Brain microvascular endothelial cell (primary cell): ENCODE measurements at regions not wholly inside any gene's neighbourhood (a gene's known extent, or its start where the extent isn't known, plus 50 kb on each side); places are given as distances from the start of the nearest gene placed in this dataset.

Experiments used
- DNase-seq: peaks from one replicate; pipeline ENCODE4 v3.0.0-alpha.2; 2020
- H3K27ac ChIP-seq: fragments of 250-450 bp; sonication (Bioruptor Pico); 2 replicates; pipeline ENCODE4 v1.5.1; 2020; ENCODE audit warnings: mild to moderate bottlenecking, moderate library complexity
- H3K27me3 ChIP-seq: fragments of 250-450 bp; sonication (Bioruptor Pico); replicated peaks from 2 replicates; pipeline ENCODE4 v1.5.1; 2020; ENCODE audit warnings: mild to moderate bottlenecking
- H3K36me3 ChIP-seq: fragments of 250-450 bp; sonication (Bioruptor Pico); replicated peaks from 2 replicates; pipeline ENCODE4 v1.5.1; 2020; ENCODE audit warnings: mild to moderate bottlenecking
- H3K4me3 ChIP-seq: 2 replicates; pipeline ENCODE4 v1.5.1; 2011; ENCODE audit warnings: low read depth, mild to moderate bottlenecking, control low read depth, low read length, moderate library complexity
- in situ Hi-C: cut with HindIII; loops from 2 replicates; pipeline ENCODE4 v1.10.0; 2017; ENCODE audit warnings: low sequenced_read_pairs, low pct_ligation_motif_present
- TF ChIP-seq, protein P1 (sequence below): IDR thresholded peaks from 2 replicates; pipeline ENCODE4 v1.5.1; 2011; ENCODE audit warnings: low read depth, mild to moderate bottlenecking, moderate library complexity, low read length, control low read depth, inconsistent platforms; ENCODE audit errors: missing control alignments

DNA sequence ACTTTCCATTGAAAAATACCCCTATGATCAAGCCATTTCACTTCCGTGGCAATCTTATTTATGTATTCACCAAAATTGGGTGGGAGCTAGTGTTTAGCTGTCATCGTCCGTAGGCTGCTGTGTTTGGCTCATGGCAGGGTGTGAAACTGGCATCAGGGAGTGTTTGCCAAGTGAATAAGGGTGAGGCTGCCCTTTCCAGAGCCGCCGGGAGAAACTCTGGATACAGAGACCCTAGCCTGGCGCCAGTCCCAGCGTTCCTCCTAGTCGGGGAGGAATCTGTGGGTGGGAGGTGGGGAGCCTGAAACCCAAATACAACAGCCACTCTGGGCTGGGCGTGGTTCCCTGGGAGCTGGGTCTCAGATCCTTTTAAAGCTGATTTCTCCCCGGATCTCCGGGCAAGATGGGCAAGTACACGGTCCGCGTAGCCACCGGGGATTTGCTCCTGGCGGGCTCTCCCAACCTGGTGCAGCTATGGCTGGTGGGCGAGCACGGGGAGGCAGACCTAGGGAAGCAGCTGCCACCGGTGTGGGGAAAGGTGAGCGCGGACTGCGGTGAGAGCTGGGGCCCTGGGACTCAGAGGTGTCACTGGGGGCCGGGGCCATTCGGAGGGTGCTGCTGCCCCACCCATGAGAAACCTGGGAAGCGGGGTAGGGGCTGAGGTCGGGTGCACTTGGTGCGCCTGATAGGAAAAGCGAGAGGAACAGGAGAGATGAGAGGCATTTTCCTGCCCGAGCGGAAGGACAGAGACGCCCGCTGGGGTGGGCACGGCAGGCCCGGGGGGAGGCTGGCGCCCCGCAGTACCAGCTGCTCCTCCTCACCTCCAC, 62.1 kb upstream of the TEKT1 start:
- TF ChIP-seq, protein P1, sequence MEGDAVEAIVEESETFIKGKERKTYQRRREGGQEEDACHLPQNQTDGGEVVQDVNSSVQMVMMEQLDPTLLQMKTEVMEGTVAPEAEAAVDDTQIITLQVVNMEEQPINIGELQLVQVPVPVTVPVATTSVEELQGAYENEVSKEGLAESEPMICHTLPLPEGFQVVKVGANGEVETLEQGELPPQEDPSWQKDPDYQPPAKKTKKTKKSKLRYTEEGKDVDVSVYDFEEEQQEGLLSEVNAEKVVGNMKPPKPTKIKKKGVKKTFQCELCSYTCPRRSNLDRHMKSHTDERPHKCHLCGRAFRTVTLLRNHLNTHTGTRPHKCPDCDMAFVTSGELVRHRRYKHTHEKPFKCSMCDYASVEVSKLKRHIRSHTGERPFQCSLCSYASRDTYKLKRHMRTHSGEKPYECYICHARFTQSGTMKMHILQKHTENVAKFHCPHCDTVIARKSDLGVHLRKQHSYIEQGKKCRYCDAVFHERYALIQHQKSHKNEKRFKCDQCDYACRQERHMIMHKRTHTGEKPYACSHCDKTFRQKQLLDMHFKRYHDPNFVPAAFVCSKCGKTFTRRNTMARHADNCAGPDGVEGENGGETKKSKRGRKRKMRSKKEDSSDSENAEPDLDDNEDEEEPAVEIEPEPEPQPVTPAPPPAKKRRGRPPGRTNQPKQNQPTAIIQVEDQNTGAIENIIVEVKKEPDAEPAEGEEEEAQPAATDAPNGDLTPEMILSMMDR = no peak
- in situ Hi-C loops = no loop called here
- H3K36me3 ChIP-seq = no peaks in the 10 kb centered on the region
- no peak overlapping the region for H3K27ac ChIP-seq
- no peak for DNase-seq
- no peak overlapping the region for H3K4me3 ChIP-seq
- peaks cover 26% of the 10 kb centered on the region for H3K27me3 ChIP-seq

DNA sequence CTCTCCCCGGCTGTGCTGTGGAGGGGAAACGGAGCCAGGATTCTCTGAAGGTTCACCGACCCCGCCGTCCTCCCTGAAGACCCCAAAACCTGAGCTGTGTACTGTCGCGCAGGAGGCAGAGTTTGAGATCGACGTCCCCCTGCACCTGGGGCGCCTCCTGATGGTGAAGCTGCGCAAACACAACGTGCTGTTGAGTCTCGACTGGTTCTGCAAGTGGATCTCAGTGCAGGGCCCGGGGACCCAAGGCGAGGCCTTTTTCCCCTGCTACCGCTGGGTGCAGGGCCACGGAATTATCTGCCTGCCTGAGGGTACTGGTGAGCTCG, 62.6 kb upstream of the TEKT1 start:
- Histone ChIP-seq H3K36me3 (no peaks in the 10 kb centered on the region), H3K27me3 (peaks cover 26% of the 10 kb centered on the region), H3K27ac (no peak overlapping the region), H3K4me3 (no peak overlapping the region)
- in situ Hi-C loops = no loop called here
- TF ChIP-seq, protein P1 = peak; percentile 62
- no peak for DNase-seq

GRCh38 chr17:6901086-6901485, 69.6 kb upstream of the TEKT1 start:
- Histone ChIP-seq H3K4me3 (no peak overlapping the region), H3K36me3 (no peaks in the 10 kb centered on the region), H3K27ac (no peak overlapping the region), H3K27me3 (no peaks in the 10 kb centered on the region)
- TF ChIP-seq, protein P1 = no peak
- DNase-seq = no peak
- in situ Hi-C loops = no loop called here

- in situ Hi-C loops = no loop called here
- TF ChIP-seq, protein P1 = no peak
- no peaks in the 10 kb centered on the region for H3K27me3 ChIP-seq
- no peak overlapping the region for H3K27ac ChIP-seq
- no peak overlapping the region for H3K4me3 ChIP-seq
- no peaks in the 10 kb centered on the region for H3K36me3 ChIP-seq
- DNase-seq = no peak
Observed at GRCh38 chr17:6903326-6903900, 71.9 kb upstream of the TEKT1 start.

GRCh38 chr17:6908807-6909206, 77.3 kb upstream of the TEKT1 start:
- no peak overlapping the region for H3K27ac ChIP-seq
- in situ Hi-C loops = no loop called here
- H3K27me3 ChIP-seq = no peaks in the 10 kb centered on the region
- H3K36me3 ChIP-seq = no peaks in the 10 kb centered on the region
- TF ChIP-seq, protein P1 = no peak
- no peak for DNase-seq
- no peak overlapping the region for H3K4me3 ChIP-seq
